ENCODE measurements at regions not wholly inside any gene's neighbourhood (a gene's known extent, or its start where the extent isn't known, plus 50 kb on each side); places are given as distances from the start of the nearest gene placed in this dataset.
"Not testable (repeated sequence)": the region's sequence is repeated elsewhere in the genome, so short reads cannot be mapped to it uniquely, and the experiment has no call there.

- no peak for DNase-seq (ENCODE audit: low spot score)
Measured at GRCh38 chr12:72865921-72866320, 593.8 kb downstream of the TRHDE start.

- DNase-seq (ENCODE audit: low spot score) = no peak
Measured at GRCh38 chr12:72869024-72869423, 596.9 kb downstream of the TRHDE start.

GRCh38 chr12:72872238-72872887 is 600.2 kb downstream of the TRHDE start:
- no peak for DNase-seq (ENCODE audit: low spot score)

GRCh38 chr12:72872996-72873395 is 600.8 kb downstream of the TRHDE start:
- DNase-seq (ENCODE audit: low spot score) = no peak

- DNase-seq (ENCODE audit: low spot score) = no peak
Measured at GRCh38 chr12:72876092-72876491, 603.9 kb downstream of the TRHDE start.

GRCh38 chr12:72888693-72889092 is 616.5 kb downstream of the TRHDE start:
- DNase-seq (ENCODE audit: low spot score) = no peak

- DNase-seq (ENCODE audit: low spot score) = no peak
Measured at GRCh38 chr12:72889791-72890190, 617.6 kb downstream of the TRHDE start.

- DNase-seq (ENCODE audit: low spot score) = no peak
Measured at GRCh38 chr12:72901685-72902084, 629.5 kb downstream of the TRHDE start.

GRCh38 chr12:72925716-72926115 is 653.5 kb downstream of the TRHDE start:
- no peak for DNase-seq (ENCODE audit: low spot score)

GRCh38 chr12:72931838-72932237 is 659.7 kb downstream of the TRHDE start:
- not testable (repeated sequence) for DNase-seq (ENCODE audit: low spot score)

- no peak for DNase-seq (ENCODE audit: low spot score)
Measured at GRCh38 chr12:72937486-72937885, 665.3 kb downstream of the TRHDE start.

GRCh38 chr12:72957454-72957853 is 685.3 kb downstream of the TRHDE start:
- DNase-seq (ENCODE audit: low spot score) = no peak

GRCh38 chr12:72966684-72967083 is 694.5 kb downstream of the TRHDE start:
- no peak for DNase-seq (ENCODE audit: low spot score)

- DNase-seq (ENCODE audit: low spot score) = no peak
Measured at GRCh38 chr12:72974954-72975555, 702.9 kb downstream of the TRHDE start.

GRCh38 chr12:72978999-72979398 is 706.8 kb downstream of the TRHDE start:
- no peak for DNase-seq (ENCODE audit: low spot score)

- DNase-seq (ENCODE audit: low spot score) = no peak
Measured at GRCh38 chr12:72982356-72982755, 710.2 kb downstream of the TRHDE start.

GRCh38 chr12:72986963-72987362 is 714.8 kb downstream of the TRHDE start:
- no peak for DNase-seq (ENCODE audit: low spot score)

GRCh38 chr12:72989458-72989947 is 717.3 kb downstream of the TRHDE start:
- DNase-seq (ENCODE audit: low spot score) = no peak

- not testable (repeated sequence) for DNase-seq (ENCODE audit: low spot score)
Measured at GRCh38 chr12:72995029-72995428, 722.9 kb downstream of the TRHDE start.

GRCh38 chr12:72995616-72996015 is 723.4 kb downstream of the TRHDE start:
- no peak for DNase-seq (ENCODE audit: low spot score)

GRCh38 chr12:73001806-73002205 is 729.6 kb downstream of the TRHDE start:
- DNase-seq (ENCODE audit: low spot score) = not testable (repeated sequence)

- not testable (repeated sequence) for DNase-seq (ENCODE audit: low spot score)
Measured at GRCh38 chr12:73002504-73002903, 730.3 kb downstream of the TRHDE start.

- not testable (repeated sequence) for DNase-seq (ENCODE audit: low spot score)
Measured at GRCh38 chr12:73009138-73009834, 737.1 kb downstream of the TRHDE start.

Measured in HuH-7.5 (cell line).